HUDEP-2 (cell line): ENCODE measurements at regions not wholly inside any gene's neighbourhood (a gene's known extent, or its start where the extent isn't known, plus 50 kb on each side); places are given as distances from the start of the nearest gene placed in this dataset.
"Not testable (repeated sequence)": the region's sequence is repeated elsewhere in the genome, so short reads cannot be mapped to it uniquely, and the experiment has no call there.

Experiments used
- DNase-seq, 76 experiments: peaks; one replicate each; lab custom pipeline; 2025; ENCODE audit not compliant: unreplicated experiment in 76 of 76; lab: John Stamatoyannopoulos, UW

- DNase-seq = no peak
Measured at GRCh38 chr3:74295479-74295878, 319.0 kb downstream of the CNTN3 start.

DNA sequence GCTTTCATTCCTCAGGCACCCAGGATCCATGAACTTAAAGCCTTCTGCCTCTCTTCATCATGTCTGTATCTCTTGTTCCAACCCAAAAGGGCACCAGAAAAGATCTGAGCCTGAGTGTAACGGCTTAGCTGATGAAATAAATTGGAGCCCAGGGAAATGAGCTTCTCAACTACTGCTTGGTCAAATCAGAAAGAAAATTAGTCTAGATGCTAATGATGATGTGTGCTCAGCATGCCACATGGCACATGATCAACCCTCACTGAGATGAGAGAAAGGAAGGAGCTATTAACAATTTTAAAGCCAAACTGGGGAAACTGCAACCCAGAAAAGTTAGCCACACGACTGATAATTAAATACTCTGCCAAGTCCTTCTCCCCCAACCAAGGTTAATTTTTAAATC is 325.7 kb downstream of the CNTN3 start:
- no peak for DNase-seq

- DNase-seq = no peak
Measured at GRCh38 chr3:74287557-74287956, 326.9 kb downstream of the CNTN3 start.

DNA sequence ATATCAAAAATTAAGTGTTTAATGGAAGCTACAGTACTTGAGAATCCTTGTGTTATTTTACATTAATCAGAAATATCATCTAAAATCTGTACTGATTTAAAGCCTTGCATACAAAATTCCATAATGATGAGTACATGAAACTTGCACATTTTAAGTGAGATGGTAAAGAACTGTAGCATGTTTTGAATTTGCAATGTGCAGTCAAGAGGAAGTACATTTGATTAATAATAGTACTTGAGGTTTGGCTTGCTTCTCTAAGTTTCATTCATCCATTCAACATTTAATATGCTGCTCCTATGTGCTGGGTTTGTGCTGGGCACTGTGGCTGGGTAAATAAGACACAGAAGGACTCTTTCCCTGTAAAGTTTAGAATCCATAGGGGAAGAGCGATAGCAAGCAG is 332.3 kb downstream of the CNTN3 start:
- no peak for DNase-seq

- no peak for DNase-seq
Measured at GRCh38 chr3:74281705-74282104, 332.8 kb downstream of the CNTN3 start.

DNA sequence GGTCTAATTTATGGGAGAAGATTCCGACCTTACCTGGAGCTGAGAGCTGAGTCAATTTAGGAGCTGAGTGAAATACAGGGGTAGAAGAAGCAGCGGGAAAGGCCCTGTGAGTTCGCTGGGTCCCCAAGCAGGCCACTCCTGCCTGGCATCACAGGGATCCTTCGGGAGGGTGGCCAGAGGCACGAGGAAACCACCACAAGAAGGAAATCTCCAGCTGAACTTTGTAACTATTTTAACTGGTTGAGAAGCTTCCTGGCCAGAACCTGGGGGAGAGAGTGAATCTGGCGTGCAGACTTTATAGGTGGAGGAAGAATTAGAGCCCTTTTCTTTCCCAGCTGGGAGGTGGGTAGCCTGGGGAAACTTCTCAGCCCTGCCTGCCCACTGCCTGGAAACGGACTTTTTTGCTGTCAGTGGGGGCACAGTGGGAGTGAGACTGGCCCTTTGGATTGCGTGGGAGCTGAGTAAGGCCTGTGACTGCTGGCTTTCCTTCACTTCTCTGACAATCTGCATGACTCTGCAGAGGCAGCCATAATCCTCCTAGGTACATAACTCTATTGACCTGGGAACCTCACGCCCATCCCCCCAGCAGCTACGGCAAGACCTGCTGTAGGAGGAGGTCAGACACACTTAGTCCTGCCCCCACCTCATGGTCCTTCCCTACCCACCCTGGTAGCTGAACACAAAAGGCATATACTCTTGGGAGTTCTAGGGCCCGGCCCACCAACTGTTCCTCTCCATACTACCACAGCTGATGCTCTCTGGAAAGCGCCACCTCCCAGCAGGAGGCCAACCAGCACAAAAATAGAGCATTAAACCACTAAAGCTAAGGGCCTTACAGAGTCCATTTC is 340.7 kb downstream of the CNTN3 start:
- DNase-seq = no peak

DNA sequence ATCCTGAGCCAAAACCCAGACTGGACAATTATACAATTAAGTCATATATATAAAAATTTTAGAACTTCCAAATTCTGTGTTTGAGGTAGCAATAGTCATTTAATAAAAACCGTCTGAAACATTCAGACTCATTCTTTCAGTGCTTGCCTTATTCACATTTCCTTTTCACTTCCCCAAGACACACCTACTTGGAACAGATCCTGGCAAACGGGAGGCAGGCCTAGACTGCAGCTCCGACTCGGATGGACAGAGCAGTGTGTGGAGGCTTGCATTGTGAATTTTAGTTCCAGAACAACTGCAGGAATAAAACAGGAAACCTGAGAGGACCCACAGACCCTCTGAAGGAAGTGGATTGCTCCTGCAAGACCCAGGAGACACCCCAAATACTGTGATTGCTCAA is 341.4 kb downstream of the CNTN3 start:
- DNase-seq = no peak

- no peak for DNase-seq
Measured at GRCh38 chr3:74271541-74271940, 342.9 kb downstream of the CNTN3 start.

- no peak for DNase-seq
Measured at GRCh38 chr3:74269689-74270088, 344.8 kb downstream of the CNTN3 start.

GRCh38 chr3:74268753-74269152 is 345.7 kb downstream of the CNTN3 start:
- no peak for DNase-seq

DNA sequence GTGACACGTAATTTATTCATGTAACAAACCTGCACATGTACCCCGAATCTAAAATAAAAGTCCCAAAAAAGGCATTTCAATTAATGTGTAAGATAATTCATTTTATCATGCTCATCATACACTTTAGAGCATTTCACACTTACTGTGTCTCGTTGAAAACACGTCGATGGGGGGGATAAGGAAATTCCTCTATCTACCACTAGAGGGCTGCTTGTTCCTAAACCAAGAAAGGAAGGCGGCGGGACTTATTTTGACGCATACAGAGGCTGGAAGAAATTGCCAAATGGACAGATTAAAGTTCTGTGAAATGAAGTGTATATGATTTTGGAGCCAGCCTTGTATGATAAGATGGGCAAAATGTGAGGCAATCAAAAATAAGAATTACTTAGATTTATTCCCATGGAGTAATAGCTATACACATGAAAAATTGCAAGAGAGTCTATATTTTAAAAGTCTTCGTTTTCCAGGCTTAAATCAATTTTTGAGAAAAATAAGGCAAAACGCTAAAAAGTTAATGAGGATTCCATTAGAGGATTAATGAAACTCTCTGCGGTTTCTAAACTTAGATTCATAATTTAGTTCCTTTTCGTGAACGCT is 346.8 kb downstream of the CNTN3 start:
- peak in 38 of 76 experiments; percentile 0 to 55 (median 21) for DNase-seq

DNA sequence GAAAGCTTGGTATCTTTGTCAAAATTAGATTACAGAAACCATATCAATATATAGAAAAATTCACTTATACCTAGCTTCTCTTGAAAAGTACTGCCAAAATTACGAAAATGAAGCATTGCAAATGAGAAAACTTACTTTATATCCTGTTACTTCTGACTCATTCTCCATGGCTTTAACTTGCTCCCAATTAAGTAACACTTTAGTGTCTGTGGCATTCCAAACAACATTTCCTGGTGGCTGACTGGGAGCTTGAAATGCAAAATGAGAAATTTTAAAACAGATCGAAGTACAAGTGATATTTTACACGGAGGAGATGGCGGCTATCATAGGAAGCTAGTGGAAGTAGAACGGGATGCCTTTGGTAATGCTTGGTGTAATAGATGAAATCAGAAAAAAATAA is 347.3 kb downstream of the CNTN3 start:
- no peak for DNase-seq

DNA sequence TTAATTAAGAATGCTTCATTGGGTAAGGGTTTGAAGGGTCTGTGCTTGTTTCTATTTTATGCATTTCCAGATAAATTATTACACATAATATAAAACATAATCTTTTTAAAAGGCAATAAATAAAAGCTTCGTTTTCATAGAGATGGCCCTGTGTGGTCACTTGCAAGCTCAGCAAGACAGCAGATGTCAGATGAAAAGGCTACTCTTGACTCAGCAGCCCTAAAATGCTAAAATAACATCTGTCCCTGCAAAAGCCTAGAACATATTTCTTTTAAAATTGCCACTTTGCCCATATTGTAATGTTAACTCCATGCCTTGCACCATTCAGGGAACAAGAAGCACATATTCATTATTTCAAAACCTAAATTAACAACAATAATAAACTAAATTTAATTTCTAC is 349.4 kb downstream of the CNTN3 start:
- DNase-seq = no peak

DNA sequence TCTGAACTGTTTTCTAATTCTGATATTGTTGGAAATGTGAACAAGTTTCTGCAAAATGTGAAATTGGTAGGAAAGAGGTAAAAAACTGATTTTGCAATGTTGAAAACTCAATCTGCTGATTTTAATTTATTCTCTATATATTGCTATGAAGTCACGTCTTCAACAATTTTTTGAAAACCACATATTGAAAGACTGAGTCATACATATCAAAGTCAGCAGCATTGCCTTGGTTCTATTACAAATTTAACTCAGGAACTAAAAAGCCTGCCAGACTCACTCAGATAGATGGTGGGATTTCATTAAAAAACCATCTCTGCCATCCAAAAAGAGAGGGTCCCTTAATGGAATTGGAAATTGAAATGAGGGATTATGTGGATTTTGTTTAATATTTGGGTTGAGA is 351.4 kb downstream of the CNTN3 start:
- DNase-seq = no peak

GRCh38 chr3:74233091-74233490 is 381.4 kb downstream of the CNTN3 start:
- DNase-seq = no peak

DNA sequence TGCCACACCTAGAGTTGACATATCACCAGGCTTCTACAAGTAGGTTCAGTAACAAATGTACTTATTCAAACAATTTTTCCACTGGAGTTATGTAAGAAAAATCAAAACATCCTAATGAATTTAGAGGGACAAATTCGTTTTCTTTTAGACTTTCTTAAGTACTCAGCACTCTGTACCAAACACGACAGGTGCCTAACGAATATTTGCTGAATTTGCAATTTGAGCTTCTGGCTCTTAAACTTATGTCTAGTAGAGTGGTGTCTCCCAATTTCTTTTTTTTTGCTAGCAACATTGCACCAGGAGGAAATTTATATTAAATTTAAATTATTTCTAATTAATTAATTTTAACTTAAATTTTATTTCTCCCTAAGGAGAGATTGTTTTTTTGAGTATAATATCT is 397.0 kb downstream of the CNTN3 start:
- no peak for DNase-seq

- DNase-seq = no peak
Measured at GRCh38 chr3:74214286-74214685, 400.2 kb downstream of the CNTN3 start.

DNA sequence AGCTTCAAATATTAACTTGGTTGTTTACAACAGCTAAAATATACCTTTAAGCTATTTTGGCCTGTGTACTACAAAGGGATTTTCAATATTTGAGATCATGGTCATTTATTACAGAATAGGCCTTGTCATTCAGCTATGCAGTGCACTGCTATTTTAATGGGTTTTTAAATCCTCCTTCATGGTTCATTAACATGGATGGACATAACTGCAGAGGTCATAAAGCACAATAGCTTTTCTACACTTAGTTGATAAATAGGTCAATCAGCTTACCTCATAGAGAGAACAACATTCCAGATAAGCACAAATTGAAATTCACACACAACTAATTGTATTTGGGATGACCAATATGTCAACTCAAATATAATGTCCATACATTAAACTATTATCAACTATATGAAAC is 403.7 kb downstream of the CNTN3 start:
- DNase-seq = no peak

- no peak for DNase-seq
Measured at GRCh38 chr3:74200952-74201351, 413.5 kb downstream of the CNTN3 start.

DNA sequence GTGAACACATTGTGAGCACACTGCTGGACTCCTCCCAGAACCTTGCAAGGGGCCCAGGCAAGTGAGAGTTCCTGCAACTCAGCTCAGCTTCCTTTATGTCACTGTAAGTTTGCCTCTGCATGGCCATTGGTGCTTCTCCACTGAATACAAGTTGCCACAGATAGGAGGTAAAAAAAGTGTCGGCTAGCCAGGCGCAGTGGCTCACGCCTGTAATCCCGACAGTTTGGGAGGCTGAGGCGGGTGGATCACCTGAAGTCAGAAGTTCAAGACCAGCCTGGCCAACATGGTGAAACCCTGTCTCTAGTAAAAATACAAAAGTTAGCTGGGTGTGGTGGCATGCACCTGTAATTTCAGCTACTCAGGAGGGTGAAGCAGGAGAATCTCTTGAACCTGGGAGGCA is 435.8 kb downstream of the CNTN3 start:
- DNase-seq = not testable (repeated sequence)

DNA sequence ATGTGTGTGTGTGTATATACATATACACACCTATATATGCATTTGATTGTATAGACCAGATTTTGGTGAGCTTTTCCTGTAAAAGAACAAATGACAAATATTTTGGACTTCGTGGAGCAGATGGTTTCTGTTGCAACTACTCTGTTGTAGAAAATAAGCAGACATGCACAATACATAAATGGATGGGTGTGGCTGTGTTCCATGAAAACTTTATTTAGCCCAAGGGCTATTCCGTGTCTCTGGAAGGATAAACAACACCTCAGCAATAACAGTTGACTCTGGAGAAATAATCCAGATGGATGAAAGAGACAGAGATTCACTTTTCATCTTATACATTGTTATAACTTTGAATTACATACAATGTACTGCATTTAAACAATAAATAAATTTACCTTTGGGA is 441.4 kb downstream of the CNTN3 start:
- DNase-seq = no peak

DNA sequence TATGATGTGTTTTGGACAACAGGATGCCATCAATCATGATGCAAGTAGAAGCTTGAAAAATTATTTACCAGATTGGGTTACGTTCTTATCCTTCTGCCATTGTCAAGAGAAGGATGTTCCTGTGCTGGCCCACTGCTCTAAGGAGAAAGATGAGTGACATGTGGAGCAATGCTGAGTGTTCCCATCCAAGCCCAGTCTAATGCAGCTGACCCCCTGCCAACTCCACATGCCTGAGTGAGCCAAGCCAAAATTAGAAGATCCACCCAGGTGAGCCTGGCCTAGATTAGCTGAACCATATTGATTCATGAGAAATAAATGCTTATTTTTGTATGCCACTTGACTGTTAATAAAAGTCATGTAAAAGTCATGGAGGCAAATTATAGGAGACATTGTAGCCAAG is 446.5 kb downstream of the CNTN3 start:
- DNase-seq = no peak
